Epithelial cell of proximal tubule (primary cell): ENCODE measurements at regions not wholly inside any gene's neighbourhood (a gene's known extent, or its start where the extent isn't known, plus 50 kb on each side); places are given as distances from the start of the nearest gene placed in this dataset.

Source experiments
- DNase-seq: peaks from one replicate; pipeline ENCODE4 v3.0.0-alpha.2; 2011; ENCODE audit warnings: low read depth
- H3K4me3 ChIP-seq: 2 replicates; pipeline ENCODE4 v1.5.1; 2011; ENCODE audit warnings: low read depth, mild to moderate bottlenecking, low read length
- TF ChIP-seq, protein P1 (sequence below): conservative IDR thresholded peaks from 2 replicates; pipeline ENCODE4 v1.5.1; 2012; ENCODE audit warnings: low read depth, mild to moderate bottlenecking, low read length

DNA sequence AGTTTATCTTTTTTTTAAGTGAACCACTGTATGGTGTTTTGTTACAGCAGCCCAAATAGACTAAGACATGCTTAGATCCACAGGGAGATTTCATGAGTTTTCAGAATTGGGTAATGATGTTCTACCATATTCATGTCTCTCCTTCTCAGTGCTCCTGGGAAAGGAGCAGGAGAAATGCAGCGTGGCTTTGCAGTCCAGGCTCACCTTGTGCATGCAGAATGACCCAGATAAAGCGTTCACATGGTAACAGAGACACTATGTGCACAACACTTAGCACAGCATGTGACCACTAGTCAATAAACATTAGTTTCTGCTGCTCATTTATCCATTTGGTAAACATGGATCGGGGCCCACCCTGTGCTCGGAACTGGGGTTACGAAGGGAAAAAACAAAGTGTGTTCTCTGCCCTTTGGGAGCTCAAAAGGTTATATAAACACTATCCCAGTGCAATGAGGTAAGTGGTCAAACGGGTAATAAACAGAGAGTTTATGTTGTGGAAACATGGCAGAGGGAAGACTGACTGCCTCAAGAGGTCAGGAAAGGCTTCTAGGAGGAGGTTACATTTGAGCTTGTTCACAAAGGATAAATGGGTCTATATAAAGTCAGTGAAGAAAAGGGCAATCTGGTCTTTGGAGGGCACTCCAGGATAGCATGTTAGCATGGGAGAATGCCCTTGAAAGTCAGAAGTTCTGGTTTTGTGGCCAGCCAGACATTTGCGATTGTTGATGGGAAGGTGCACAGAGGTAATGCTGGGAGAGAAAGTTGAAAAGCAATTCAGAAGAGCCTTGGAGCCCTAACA, 299.2 kb downstream of the TDRD15 start:
- no peak overlapping the region for H3K4me3 ChIP-seq

DNA sequence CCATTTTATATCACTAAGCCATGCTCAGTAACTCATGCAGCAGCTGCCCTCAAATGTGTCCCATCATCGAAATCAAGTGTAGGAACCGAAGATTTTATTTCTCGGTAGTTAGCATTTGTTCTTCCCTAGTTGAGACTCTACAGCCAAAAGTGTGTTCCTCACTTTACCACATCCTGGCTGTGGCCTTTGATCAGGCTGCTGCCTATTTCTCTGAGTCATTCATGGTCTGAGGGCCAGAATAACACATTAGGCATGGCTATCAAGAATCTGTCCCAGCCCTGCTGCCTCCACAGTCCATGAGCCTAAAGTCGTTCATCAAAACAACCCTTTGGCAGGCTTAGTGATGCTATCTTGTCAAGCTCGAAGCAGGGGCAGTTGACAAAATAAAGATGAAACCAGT, 300.1 kb downstream of the TDRD15 start:
- DNase-seq, result no peak
- H3K4me3 ChIP-seq, result no peak overlapping the region
- TF ChIP-seq, protein P1, sequence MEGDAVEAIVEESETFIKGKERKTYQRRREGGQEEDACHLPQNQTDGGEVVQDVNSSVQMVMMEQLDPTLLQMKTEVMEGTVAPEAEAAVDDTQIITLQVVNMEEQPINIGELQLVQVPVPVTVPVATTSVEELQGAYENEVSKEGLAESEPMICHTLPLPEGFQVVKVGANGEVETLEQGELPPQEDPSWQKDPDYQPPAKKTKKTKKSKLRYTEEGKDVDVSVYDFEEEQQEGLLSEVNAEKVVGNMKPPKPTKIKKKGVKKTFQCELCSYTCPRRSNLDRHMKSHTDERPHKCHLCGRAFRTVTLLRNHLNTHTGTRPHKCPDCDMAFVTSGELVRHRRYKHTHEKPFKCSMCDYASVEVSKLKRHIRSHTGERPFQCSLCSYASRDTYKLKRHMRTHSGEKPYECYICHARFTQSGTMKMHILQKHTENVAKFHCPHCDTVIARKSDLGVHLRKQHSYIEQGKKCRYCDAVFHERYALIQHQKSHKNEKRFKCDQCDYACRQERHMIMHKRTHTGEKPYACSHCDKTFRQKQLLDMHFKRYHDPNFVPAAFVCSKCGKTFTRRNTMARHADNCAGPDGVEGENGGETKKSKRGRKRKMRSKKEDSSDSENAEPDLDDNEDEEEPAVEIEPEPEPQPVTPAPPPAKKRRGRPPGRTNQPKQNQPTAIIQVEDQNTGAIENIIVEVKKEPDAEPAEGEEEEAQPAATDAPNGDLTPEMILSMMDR, result no peak

More for the DNA sequence above, 299.2 kb downstream of the TDRD15 start:
- TF ChIP-seq, protein P1, result no peak
- no peak for DNase-seq

DNA sequence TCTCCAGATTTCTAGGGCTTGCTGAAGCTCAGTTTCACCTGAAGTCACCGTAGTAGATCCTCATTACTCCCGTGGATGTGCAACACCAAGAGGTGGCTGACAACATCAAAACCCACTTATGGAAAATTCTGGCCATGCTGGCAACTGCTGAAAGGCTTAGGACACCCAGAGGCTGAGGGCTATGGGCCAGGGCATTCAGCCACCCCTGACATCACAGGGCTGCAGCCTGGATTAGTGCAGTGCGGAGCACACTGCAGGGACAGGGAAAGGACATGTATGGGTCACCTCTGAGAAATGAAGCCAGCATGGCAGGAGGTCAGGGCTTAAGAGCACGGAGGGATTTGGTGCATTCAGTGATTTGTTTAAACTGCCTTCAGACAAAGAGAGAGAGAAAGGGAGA, 300.6 kb downstream of the TDRD15 start:
- H3K4me3 ChIP-seq, result no peak overlapping the region
- DNase-seq, result no peak
- TF ChIP-seq, protein P1, result no peak

DNA sequence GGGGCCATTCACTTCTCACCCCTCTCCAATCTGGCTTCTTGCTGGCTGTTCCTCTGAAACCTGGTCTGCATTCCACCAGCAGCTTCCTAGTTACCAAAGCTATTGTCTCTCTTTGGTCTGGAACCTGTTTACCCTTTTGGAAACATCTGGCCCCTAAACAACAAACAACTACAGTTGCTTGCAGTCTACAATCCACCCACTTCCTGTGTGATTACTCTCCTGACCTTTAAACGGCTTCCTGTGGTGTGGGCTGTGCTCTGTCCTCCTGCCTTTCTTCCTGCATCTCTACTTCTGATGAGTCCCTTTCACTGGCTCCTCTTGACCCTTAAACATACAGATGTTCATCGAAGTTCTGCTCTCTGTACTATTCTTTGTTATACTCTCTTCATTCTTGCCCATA, 303.8 kb downstream of the TDRD15 start:
- no peak for DNase-seq
- TF ChIP-seq, protein P1, result no peak

DNA sequence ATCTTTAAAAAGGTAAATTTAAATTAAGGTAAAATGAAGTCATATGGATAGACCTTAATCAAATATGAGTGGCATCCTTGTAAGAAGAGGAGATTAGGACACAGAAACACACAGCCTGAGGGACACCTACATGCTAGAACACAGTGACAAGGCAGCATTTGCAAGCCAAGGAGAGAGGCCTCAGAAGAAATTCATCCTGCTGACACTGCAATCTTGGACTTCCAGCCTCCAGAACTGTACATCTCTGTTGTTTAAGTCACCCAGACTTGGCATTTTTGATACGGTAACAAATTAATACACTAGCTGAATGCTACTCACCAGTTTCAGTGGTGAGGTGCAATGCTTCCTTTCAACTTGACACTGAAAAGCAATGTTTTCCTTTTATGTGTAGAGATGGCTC, 305.0 kb downstream of the TDRD15 start:
- TF ChIP-seq, protein P1, result no peak
- H3K4me3 ChIP-seq, result no peak overlapping the region
- DNase-seq, result no peak

More for the DNA sequence above, 303.8 kb downstream of the TDRD15 start:
- H3K4me3 ChIP-seq, result no peak overlapping the region

DNA sequence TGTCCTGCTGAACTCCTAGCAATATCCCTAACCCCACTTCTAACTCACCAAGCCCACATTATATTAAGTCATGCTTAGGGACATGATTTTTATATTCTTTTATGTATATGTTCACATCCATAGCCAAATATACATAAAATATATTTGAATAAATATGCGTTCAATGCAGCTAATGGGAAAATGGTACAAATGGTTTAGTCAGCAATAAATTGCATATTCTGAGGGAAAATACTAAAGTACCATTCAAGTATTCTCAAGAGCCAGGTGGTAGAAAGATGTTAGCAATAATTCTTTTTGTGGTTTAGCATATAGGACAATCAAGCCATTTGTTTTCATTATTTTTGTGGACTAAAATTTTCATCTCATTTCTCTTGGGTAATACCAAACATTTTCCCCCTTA, 306.0 kb downstream of the TDRD15 start:
- TF ChIP-seq, protein P1, result no peak
- DNase-seq, result no peak

DNA sequence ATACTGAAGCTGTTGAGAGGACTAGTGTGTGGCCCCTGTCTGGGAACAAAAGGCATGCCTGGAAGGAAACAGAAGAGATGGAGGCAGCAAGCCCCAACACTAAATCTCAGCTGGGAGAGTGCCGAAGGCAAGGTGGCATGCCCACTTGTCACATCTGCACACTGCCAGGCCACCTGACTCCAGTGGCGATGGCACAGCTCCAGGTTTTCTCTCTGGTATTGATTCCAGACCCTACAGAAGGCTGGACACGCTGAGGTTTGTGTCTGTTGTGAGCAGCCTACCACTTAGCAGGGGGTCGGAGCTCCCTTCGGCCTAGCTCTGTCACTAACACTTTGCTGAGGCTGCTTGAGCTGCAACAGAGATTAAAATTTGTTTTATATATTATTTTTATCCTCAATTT, 307.3 kb downstream of the TDRD15 start:
- H3K4me3 ChIP-seq, result no peak overlapping the region
- TF ChIP-seq, protein P1, result no peak
- DNase-seq, result no peak

More for the DNA sequence above, 306.0 kb downstream of the TDRD15 start:
- no peak overlapping the region for H3K4me3 ChIP-seq
